BLaER1 treated with 17β-estradiol and CSF1 and Interleukin-3, amounts not matched to agents 10 nM and 100 nM (cell line): ENCODE measurements at regions not wholly inside any gene's neighbourhood (a gene's known extent, or its start where the extent isn't known, plus 50 kb on each side); places are given as distances from the start of the nearest gene placed in this dataset.
A peak's percentile ranks its signal among the peaks of the same experiment; 100 is the strongest.
"Not testable (repeated sequence)": the region's sequence is repeated elsewhere in the genome, so short reads cannot be mapped to it uniquely, and the experiment has no call there.

ENCODE experiments used
- H3K27ac ChIP-seq, 11 experiments: shearing (Covaris generic); formaldehyde crosslinking; 2 replicates each; pipeline ENCODE4 v1.8.1; 2022
- H3K27me3 ChIP-seq, 11 experiments: shearing (Covaris generic); formaldehyde crosslinking; 2 replicates each; pipeline ENCODE4 v1.8.1; 2022
- H3K36me3 ChIP-seq, 11 experiments: shearing (Covaris generic); formaldehyde crosslinking; 2 replicates each; pipeline ENCODE4 v1.8.1; 2022
- H3K4me1 ChIP-seq, 10 experiments: shearing (Covaris generic); formaldehyde crosslinking; 2 replicates each; pipeline ENCODE4 v1.8.1; 2022
- H3K4me2 ChIP-seq, 11 experiments: shearing (Covaris generic); formaldehyde crosslinking; 2 replicates each; pipeline ENCODE4 v1.8.1; 2022
- H3K4me3 ChIP-seq, 10 experiments: shearing (Covaris generic); formaldehyde crosslinking; 2 replicates each; pipeline ENCODE4 v1.8.1; 2022
- H3K9ac ChIP-seq, 11 experiments: shearing (Covaris generic); formaldehyde crosslinking; 2 replicates each; pipeline ENCODE4 v1.8.1; 2022
- H3K9me3 ChIP-seq, 11 experiments: shearing (Covaris generic); formaldehyde crosslinking; replicated peaks in 1 of 11; 2 replicates each; pipeline ENCODE4 v1.8.1; 2022
- H4K20me1 ChIP-seq, 11 experiments: shearing (Covaris generic); formaldehyde crosslinking; 2 replicates each; pipeline ENCODE4 v1.8.1; 2022
- Cebpa-rat ChIP-seq, 11 experiments: shearing (Covaris generic); IDR thresholded peaks; 2 replicates each; pipeline ENCODE4 v1.8.1; 2022

DNA sequence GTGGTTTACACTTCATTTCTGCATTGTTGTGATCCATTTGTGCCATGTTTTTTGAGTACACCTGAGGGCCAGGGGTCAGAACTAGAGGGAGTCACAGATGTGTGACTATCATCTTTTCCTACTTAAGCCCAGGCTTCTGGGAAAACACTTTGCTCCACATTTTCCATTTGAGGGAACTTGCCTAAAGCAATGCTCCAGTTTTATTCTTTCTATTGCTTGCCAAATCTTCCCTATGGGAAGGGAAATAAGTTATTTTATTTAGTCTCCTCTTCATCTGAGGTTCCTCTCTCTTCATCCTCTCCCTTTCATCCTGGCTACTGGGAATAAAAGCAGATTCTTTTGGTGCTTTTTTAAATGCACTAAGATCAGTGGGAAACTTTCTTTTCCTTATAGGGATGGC, 179.9 kb upstream of the PRSS58 start:
- no peak overlapping the region for H3K9ac ChIP-seq
- peaks cover 22 to 38% (median 27%) of the 10 kb centered on the region in 10 experiments for H3K4me1 ChIP-seq
- H3K27me3 ChIP-seq: no peaks in the 10 kb centered on the region
- no peak overlapping the region for H3K4me2 ChIP-seq
- H4K20me1 ChIP-seq: 0 out of 22 replicates have a peak, but pooled peaks cover 0 to 3% (median 0%) of the 10 kb centered on the region in 11 experiments
- no peak overlapping the region for H3K27ac ChIP-seq
- 0 out of 22 replicates have a peak, but pooled peaks cover 0 to 4% (median 0%) of the 10 kb centered on the region in 11 experiments for H3K36me3 ChIP-seq
- peaks cover 13 to 17% (median 14%) of the 10 kb centered on the region in 11 experiments for H3K9me3 ChIP-seq
- H3K4me3 ChIP-seq: no peak overlapping the region
- TF ChIP-seq Cebpa-rat (IDR thresholded peaks at IDR 0.05): no peak

DNA sequence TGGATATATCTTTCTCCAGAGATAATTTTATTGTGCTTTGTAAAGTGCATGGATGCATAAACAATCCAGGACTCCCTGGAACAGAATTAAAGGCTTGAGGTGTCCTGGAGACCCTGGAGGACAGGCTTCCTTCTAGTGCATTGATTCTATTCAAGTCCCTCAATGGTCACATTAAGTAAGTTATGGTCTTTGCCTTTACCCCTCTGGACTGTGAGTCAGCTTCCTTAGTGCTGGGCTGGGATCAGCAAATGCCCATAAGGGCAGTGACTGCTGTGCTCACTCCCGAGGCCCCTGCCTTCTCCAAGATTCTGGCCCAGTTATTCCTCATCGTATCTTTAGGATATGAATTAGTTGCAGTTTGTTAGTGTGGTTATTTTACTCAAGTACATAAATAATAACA, 178.7 kb upstream of the PRSS58 start:
- Histone ChIP-seq H3K9me3 (peaks cover 13 to 17% (median 14%) of the 10 kb centered on the region in 11 experiments), H3K4me3 (no peak overlapping the region), H3K4me1 (peaks cover 22 to 27% (median 25%) of the 10 kb centered on the region in 10 experiments), H3K27me3 (no peaks in the 10 kb centered on the region), H4K20me1 (0 out of 22 replicates have a peak, but pooled peaks cover 0 to 3% (median 0%) of the 10 kb centered on the region in 11 experiments), H3K4me2 (no peak overlapping the region), H3K36me3 (0 out of 22 replicates have a peak, but pooled peaks cover 0 to 4% (median 0%) of the 10 kb centered on the region in 11 experiments), H3K27ac (no peak overlapping the region), H3K9ac (no peak overlapping the region)
- TF ChIP-seq Cebpa-rat (IDR thresholded peaks at IDR 0.05): no peak

DNA sequence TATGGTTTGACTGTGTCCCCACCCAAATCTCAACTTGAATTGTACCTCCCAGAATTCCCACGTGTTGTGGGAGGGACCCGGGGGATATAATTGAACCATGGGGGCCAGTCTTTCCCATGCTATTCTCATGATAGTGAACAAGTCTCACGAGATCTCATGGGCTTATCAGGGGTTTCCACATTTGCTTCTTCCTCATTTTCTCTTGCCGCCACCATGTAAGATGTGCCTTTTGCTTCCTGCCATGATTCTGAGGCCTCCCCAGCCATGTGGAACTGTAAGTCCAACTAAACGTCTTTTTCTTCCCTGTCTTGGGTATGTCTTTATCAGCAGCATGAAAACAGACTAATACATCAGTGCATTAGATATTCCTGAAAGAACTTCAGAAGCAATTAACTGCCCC, 177.7 kb upstream of the PRSS58 start:
- not testable (repeated sequence) for H3K27me3 ChIP-seq, H4K20me1 ChIP-seq, H3K9ac ChIP-seq, H3K4me3 ChIP-seq, H3K36me3 ChIP-seq, H3K27ac ChIP-seq, H3K4me2 ChIP-seq
- Histone ChIP-seq H3K4me1 (peaks cover 13 to 17% (median 15%) of the 10 kb centered on the region in 10 experiments), H3K9me3 (peaks cover 13 to 17% (median 14%) of the 10 kb centered on the region in 11 experiments)

DNA sequence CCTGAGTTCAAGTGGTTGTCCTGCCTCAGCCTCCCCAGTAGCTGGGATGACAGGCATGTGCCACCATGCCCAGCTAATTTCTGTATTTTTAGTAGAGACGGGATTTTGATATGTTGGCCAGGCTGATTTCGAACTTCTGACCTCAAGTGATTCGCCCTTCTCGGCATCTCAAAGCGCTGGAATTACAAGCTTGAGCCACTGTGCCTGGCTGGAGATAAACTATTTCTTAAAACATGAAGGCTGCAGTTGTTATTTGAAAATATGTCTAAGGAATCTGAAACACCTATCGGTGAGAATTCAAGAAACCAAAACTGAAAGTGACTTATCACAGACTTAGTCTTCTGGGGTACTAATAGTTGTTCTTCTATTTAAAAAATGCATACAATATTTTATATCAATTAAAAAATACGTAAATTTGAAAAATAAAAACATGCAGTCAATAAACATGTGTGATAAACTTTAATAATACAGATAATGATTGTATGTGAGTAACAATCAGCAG, 176.9 kb upstream of the PRSS58 start:
- Histone ChIP-seq H3K4me2 (no peak overlapping the region), H3K27me3 (no peaks in the 10 kb centered on the region), H3K27ac (no peak overlapping the region), H3K9me3 (peaks cover 13 to 17% (median 14%) of the 10 kb centered on the region in 11 experiments), H3K4me3 (no peak overlapping the region), H3K4me1 (peaks cover 4 to 14% (median 7%) of the 10 kb centered on the region in 10 experiments; a peak in 18 of 20 replicates), H4K20me1 (no peaks in the 10 kb centered on the region), H3K9ac (no peak overlapping the region), H3K36me3 (0 out of 22 replicates have a peak, but pooled peaks cover 0 to 4% (median 0%) of the 10 kb centered on the region in 11 experiments)
- TF ChIP-seq Cebpa-rat (IDR thresholded peaks at IDR 0.05): no peak

DNA sequence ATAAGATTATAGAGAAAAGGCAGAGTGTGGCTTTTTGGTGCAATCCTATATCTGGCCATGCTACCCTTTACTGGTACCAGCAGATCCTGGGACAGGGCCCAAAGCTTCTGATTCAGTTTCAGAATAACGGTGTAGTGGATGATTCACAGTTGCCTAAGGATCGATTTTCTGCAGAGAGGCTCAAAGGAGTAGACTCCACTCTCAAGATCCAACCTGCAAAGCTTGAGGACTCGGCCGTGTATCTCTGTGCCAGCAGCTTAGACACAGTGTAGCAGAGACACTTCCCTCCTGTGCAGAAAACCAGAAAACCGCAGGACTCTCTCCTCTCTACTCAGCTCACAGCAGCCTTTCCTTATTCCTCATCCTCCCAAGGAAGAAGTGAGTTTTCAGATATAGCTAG, 176.3 kb upstream of the PRSS58 start:
- not testable (repeated sequence) for H4K20me1 ChIP-seq, H3K4me1 ChIP-seq, H3K9ac ChIP-seq, H3K36me3 ChIP-seq, H3K27me3 ChIP-seq, H3K27ac ChIP-seq, H3K4me2 ChIP-seq, H3K4me3 ChIP-seq
- H3K9me3 ChIP-seq: peaks cover 13 to 17% (median 14%) of the 10 kb centered on the region in 11 experiments

DNA sequence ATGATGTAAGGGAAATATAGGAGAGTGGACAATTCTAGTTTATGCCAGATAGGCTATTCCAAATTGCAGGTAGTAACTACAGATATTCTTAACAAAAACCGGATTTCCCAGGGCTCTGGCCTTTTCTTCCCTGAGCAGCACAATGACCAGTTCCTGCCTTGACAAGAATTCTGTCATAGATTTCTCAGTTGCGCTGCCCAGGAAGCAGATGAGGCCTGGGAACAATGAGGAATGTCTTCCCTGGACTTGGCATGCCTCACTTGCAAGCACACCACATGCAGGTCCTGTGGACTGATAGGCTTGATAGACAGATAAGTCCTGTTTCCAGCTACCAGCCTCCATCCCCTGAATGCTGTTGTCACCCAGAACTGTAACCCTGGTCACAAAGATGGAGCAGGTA, 174.5 kb upstream of the PRSS58 start:
- Histone ChIP-seq H3K9me3 (peaks cover 13 to 17% (median 14%) of the 10 kb centered on the region in 11 experiments), H3K9ac (no peak overlapping the region), H3K27ac (no peak overlapping the region), H3K4me3 (no peak overlapping the region), H3K36me3 (0 out of 22 replicates have a peak, but pooled peaks cover 0 to 4% (median 0%) of the 10 kb centered on the region in 11 experiments), H3K4me1 (peaks cover 0 to 8% (median 0%) of the 10 kb centered on the region in 10 experiments; a peak in 3 of 20 replicates), H3K27me3 (no peaks in the 10 kb centered on the region), H3K4me2 (no peak overlapping the region), H4K20me1 (no peaks in the 10 kb centered on the region)
- TF ChIP-seq Cebpa-rat (IDR thresholded peaks at IDR 0.05): no peak

DNA sequence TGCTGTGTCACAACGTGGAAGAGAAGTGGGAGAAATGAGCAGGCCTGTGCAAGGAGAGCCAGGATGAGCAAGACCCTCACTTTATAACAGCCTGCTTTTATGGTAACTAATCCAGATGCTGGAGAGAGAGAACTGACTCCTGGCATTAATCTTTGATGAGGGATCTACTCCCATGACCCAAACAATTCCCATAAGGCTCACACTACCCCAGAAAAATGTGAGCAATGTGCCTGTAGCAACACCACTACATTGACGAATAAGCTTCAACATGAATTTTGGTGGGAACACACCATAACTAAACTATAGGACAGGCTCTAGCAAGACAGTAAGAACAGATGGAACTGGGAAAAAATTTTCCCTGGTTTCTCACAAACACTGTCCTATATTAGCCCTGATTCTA, 173.6 kb upstream of the PRSS58 start:
- no peaks in the 10 kb centered on the region for H3K27me3 ChIP-seq
- no peak overlapping the region for H3K27ac ChIP-seq
- H3K9ac ChIP-seq: no peak overlapping the region
- no peak overlapping the region for H3K4me3 ChIP-seq
- no peaks in the 10 kb centered on the region for H4K20me1 ChIP-seq
- no peak for TF ChIP-seq Cebpa-rat (IDR thresholded peaks at IDR 0.05)
- peaks cover 0 to 8% (median 0%) of the 10 kb centered on the region in 10 experiments; a peak in 3 of 20 replicates for H3K4me1 ChIP-seq
- H3K36me3 ChIP-seq: 0 out of 22 replicates have a peak, but pooled peaks cover 0 to 4% (median 0%) of the 10 kb centered on the region in 11 experiments
- peaks cover 13 to 17% (median 14%) of the 10 kb centered on the region in 11 experiments for H3K9me3 ChIP-seq
- no peak overlapping the region for H3K4me2 ChIP-seq

DNA sequence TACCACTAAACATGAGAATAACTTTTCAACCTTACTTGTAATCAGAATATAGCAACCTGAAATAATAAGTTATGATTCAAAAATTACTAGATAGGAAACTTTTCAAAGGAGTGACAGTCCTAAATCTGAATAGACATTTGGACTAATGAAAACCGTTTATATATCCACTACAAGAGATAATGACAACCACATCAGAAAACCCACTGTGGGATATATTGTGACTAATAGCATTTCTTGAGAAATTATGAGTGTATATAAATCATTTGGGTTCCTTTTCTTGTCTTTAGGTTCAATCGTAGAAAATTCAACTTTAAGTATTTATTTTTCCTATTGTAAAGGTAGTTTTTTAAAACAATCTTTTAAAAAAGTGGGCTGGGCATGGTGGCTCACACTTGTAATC, 170.2 kb upstream of the PRSS58 start:
- Histone ChIP-seq H3K27me3 (no peaks in the 10 kb centered on the region), H3K9me3 (no peaks in the 10 kb centered on the region), H3K9ac (no peak overlapping the region), H3K36me3 (no peaks in the 10 kb centered on the region), H3K4me3 (no peak overlapping the region), H3K27ac (no peak overlapping the region), H3K4me2 (no peak overlapping the region), H4K20me1 (no peaks in the 10 kb centered on the region), H3K4me1 (peaks cover 6 to 25% (median 10%) of the 10 kb centered on the region in 10 experiments; a peak in 17 of 20 replicates)
- no peak for TF ChIP-seq Cebpa-rat (IDR thresholded peaks at IDR 0.05)

DNA sequence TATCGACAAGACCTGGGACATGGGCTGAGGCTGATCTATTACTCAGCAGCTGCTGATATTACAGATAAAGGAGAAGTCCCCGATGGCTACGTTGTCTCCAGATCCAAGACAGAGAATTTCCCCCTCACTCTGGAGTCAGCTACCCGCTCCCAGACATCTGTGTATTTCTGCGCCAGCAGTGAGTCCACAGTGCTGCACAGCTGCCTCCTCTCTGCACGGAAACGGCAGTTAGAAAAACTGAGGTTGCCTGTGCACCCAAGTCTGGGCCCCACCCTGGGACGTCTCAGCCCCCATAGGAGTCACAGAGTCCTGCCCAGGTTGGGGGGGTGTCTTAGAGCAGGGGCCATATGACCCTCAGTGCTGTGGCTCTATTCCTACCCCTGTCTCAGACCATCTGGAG, 167.4 kb upstream of the PRSS58 start:
- H3K9me3 ChIP-seq: no peaks in the 10 kb centered on the region
- H3K4me2 ChIP-seq: peak overlapping the region in 8 of 11 experiments; percentile 29 to 63 (median 58); a peak in 16 of 22 replicates
- TF ChIP-seq Cebpa-rat (IDR thresholded peaks at IDR 0.05): no peak
- peak overlapping the region in 2 of 11 experiments; percentile 2 to 31; a peak in 1 of 22 replicates for H3K27ac ChIP-seq
- H3K4me1 ChIP-seq: peaks cover 11 to 40% (median 16%) of the 10 kb centered on the region in 10 experiments; a peak in 19 of 20 replicates
- no peaks in the 10 kb centered on the region for H3K27me3 ChIP-seq
- no peak overlapping the region for H3K4me3 ChIP-seq
- H4K20me1 ChIP-seq: no peaks in the 10 kb centered on the region
- 0 out of 22 replicates have a peak overlapping the region, but pooled peaks of 1 of the 11 experiments have one; percentile 8 for H3K9ac ChIP-seq
- H3K36me3 ChIP-seq: no peaks in the 10 kb centered on the region

DNA sequence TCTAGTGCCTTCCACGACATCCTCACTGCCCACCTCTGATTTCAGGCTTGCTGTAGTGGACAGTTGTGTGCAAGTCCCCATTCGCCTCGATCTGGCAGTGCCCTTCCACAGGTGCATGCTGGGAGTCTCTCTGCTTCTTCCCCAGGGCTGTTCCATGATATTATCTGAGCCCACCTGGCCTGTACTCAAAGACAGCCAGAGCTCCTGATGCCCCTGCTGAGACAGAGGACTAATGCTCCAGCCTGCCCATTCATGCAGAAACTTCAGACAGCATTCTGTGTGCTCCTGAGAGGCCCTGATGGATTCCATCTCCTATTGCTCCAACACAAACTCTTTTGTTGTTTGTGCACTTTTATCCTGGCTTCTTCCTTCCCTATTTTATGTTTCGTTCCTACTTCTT, 164.8 kb upstream of the PRSS58 start:
- no peak overlapping the region for H3K27ac ChIP-seq
- no peak overlapping the region for H3K9ac ChIP-seq
- H3K36me3 ChIP-seq: no peaks in the 10 kb centered on the region
- H3K4me1 ChIP-seq: peaks cover 17 to 65% (median 36%) of the 10 kb centered on the region in 10 experiments
- H3K4me3 ChIP-seq: no peak overlapping the region
- no peaks in the 10 kb centered on the region for H4K20me1 ChIP-seq
- TF ChIP-seq Cebpa-rat (IDR thresholded peaks at IDR 0.05): no peak
- no peaks in the 10 kb centered on the region for H3K27me3 ChIP-seq
- H3K9me3 ChIP-seq: no peaks in the 10 kb centered on the region
- H3K4me2 ChIP-seq: peak overlapping the region in 7 of 11 experiments; percentile 16 to 39 (median 23); a peak in 11 of 22 replicates
